ENCODE measurements at regions not wholly inside any gene's neighbourhood (a gene's known extent, or its start where the extent isn't known, plus 50 kb on each side); places are given as distances from the start of the nearest gene placed in this dataset.
A peak's percentile ranks its signal among the peaks of the same experiment; 100 is the strongest.

- Histone ChIP-seq H3K4me3 (replicated peaks; ENCODE audit: low read depth, low read length) (no peak overlapping the region), H3K36me3 (ENCODE audit: control insufficient read depth, insufficient read depth, low read length) (no peaks in the 10 kb centered on the region), H3K27me3 (replicated peaks; ENCODE audit: control insufficient read depth, insufficient read depth, low read length) (no peaks in the 10 kb centered on the region)
- no peak for TF ChIP-seq CTCF (IDR thresholded peaks at IDR 0.05; ENCODE audit: insufficient read depth, low read length, poor library complexity, severe bottlenecking)
- DNase-seq (ENCODE audit: extremely low read depth, insufficient read length) = no peak
These were observed 909.6 kb downstream of the VRK1 start for GRCh38 chr14:97706819-97707218.

- peak; percentile 16 for TF ChIP-seq CTCF (IDR thresholded peaks at IDR 0.05; ENCODE audit: insufficient read depth, low read length, poor library complexity, severe bottlenecking)
- no peak overlapping the region for H3K4me3 ChIP-seq (replicated peaks; ENCODE audit: low read depth, low read length)
- DNase-seq (ENCODE audit: extremely low read depth, insufficient read length) = peak; percentile 50
These were observed 910.4 kb downstream of the VRK1 start for GRCh38 chr14:97707603-97708002.

GRCh38 chr14:97709552-97709951, 912.4 kb downstream of the VRK1 start:
- H3K27me3 ChIP-seq (replicated peaks; ENCODE audit: control insufficient read depth, insufficient read depth, low read length) = no peaks in the 10 kb centered on the region
- no peak for DNase-seq (ENCODE audit: extremely low read depth, insufficient read length)
- TF ChIP-seq CTCF (IDR thresholded peaks at IDR 0.05; ENCODE audit: insufficient read depth, low read length, poor library complexity, severe bottlenecking) = no peak
- no peaks in the 10 kb centered on the region for H3K36me3 ChIP-seq (ENCODE audit: control insufficient read depth, insufficient read depth, low read length)
- no peak overlapping the region for H3K4me3 ChIP-seq (replicated peaks; ENCODE audit: low read depth, low read length)

More at GRCh38 chr14:97707603-97708002, 910.4 kb downstream of the VRK1 start:
- Histone ChIP-seq H3K27me3 (replicated peaks; ENCODE audit: control insufficient read depth, insufficient read depth, low read length) (no peaks in the 10 kb centered on the region), H3K36me3 (ENCODE audit: control insufficient read depth, insufficient read depth, low read length) (no peaks in the 10 kb centered on the region)

- Histone ChIP-seq H3K4me3 (replicated peaks; ENCODE audit: low read depth, low read length) (no peak overlapping the region), H3K36me3 (ENCODE audit: control insufficient read depth, insufficient read depth, low read length) (no peaks in the 10 kb centered on the region), H3K27me3 (replicated peaks; ENCODE audit: control insufficient read depth, insufficient read depth, low read length) (no peaks in the 10 kb centered on the region)
- DNase-seq (ENCODE audit: extremely low read depth, insufficient read length) = no peak
- TF ChIP-seq CTCF (IDR thresholded peaks at IDR 0.05; ENCODE audit: insufficient read depth, low read length, poor library complexity, severe bottlenecking) = no peak
These were observed 913.5 kb downstream of the VRK1 start for GRCh38 chr14:97710726-97711125.

GRCh38 chr14:97712471-97712870, 915.3 kb downstream of the VRK1 start:
- no peaks in the 10 kb centered on the region for H3K27me3 ChIP-seq (replicated peaks; ENCODE audit: control insufficient read depth, insufficient read depth, low read length)
- H3K4me3 ChIP-seq (replicated peaks; ENCODE audit: low read depth, low read length) = no peak overlapping the region
- DNase-seq (ENCODE audit: extremely low read depth, insufficient read length) = no peak
- no peak for TF ChIP-seq CTCF (IDR thresholded peaks at IDR 0.05; ENCODE audit: insufficient read depth, low read length, poor library complexity, severe bottlenecking)
- no peaks in the 10 kb centered on the region for H3K36me3 ChIP-seq (ENCODE audit: control insufficient read depth, insufficient read depth, low read length)

GRCh38 chr14:97713023-97713422, 915.8 kb downstream of the VRK1 start:
- Histone ChIP-seq H3K36me3 (ENCODE audit: control insufficient read depth, insufficient read depth, low read length) (no peaks in the 10 kb centered on the region), H3K4me3 (replicated peaks; ENCODE audit: low read depth, low read length) (no peak overlapping the region), H3K27me3 (replicated peaks; ENCODE audit: control insufficient read depth, insufficient read depth, low read length) (no peaks in the 10 kb centered on the region)
- no peak for DNase-seq (ENCODE audit: extremely low read depth, insufficient read length)
- no peak for TF ChIP-seq CTCF (IDR thresholded peaks at IDR 0.05; ENCODE audit: insufficient read depth, low read length, poor library complexity, severe bottlenecking)

Measured in GM06990 (cell line).